ENCODE measurements at regions not wholly inside any gene's neighbourhood (a gene's known extent, or its start where the extent isn't known, plus 50 kb on each side); places are given as distances from the start of the nearest gene placed in this dataset.
"Not testable (repeated sequence)": the region's sequence is repeated elsewhere in the genome, so short reads cannot be mapped to it uniquely, and the experiment has no call there.

DNA sequence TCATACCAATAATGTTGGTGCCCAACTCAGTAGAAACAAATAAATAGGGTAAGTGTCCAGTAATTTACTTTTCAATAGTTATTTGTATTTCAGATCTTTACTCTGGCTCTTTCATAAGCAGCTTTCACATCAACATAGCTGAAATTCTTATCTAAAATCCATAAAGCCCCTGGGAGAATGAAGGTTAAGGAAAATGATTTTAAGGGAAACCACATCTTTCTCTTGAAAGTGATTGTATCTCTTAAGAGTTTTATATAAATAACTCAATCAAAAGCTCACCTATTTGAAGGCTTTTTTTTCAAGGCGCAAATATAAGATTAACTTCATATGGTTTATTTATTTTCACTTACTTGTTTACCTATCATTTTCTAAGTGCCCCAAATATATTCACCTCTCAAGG, 324.4 kb downstream of the HGF start:
- H3K9ac ChIP-seq (ENCODE audit: low read length), result no peak overlapping the region
- H2AFZ ChIP-seq (ENCODE audit: low read length), result no peak overlapping the region

DNA sequence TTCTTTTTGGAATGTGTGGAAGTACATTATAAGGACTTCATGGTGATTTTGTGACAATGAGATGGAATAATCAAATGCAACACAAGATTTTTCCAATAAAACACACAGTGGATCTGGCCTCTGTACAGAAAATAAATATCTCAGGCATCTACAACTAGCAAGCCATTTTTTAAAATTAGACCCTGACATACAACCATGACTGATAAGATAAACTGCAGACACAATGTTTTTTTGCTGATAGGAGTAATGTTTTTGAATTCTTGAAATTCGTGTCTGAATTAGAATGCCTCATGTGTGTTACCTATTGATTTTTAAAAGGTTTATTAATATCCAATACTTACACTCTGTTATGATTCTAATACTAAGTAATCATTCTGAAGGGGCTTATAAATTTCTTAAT, 328.1 kb downstream of the HGF start:
- no peak overlapping the region for H3K27ac ChIP-seq (ENCODE audit: low read depth, low read length, poor library complexity, severe bottlenecking)
- H3K79me2 ChIP-seq (ENCODE audit: insufficient read depth, low read length), result no peaks in the 10 kb centered on the region
- no peaks in the 10 kb centered on the region for H3F3A ChIP-seq (ENCODE audit: insufficient read depth, low read length)
- no peak overlapping the region for H3K4me3 ChIP-seq (ENCODE audit: low read depth, low read length, poor library complexity, severe bottlenecking)
- H2AFZ ChIP-seq (ENCODE audit: low read length), result no peak overlapping the region
- H3K9me3 ChIP-seq (ENCODE audit: low read length), result no peaks in the 10 kb centered on the region
- TF ChIP-seq, protein P1, sequence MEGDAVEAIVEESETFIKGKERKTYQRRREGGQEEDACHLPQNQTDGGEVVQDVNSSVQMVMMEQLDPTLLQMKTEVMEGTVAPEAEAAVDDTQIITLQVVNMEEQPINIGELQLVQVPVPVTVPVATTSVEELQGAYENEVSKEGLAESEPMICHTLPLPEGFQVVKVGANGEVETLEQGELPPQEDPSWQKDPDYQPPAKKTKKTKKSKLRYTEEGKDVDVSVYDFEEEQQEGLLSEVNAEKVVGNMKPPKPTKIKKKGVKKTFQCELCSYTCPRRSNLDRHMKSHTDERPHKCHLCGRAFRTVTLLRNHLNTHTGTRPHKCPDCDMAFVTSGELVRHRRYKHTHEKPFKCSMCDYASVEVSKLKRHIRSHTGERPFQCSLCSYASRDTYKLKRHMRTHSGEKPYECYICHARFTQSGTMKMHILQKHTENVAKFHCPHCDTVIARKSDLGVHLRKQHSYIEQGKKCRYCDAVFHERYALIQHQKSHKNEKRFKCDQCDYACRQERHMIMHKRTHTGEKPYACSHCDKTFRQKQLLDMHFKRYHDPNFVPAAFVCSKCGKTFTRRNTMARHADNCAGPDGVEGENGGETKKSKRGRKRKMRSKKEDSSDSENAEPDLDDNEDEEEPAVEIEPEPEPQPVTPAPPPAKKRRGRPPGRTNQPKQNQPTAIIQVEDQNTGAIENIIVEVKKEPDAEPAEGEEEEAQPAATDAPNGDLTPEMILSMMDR (IDR thresholded peaks at IDR 0.05; ENCODE audit: low read length), result no peak
- TF ChIP-seq EZH2 (IDR thresholded peaks at IDR 0.05; ENCODE audit: borderline replicate concordance, low read length), result no peak
- H3K36me3 ChIP-seq (ENCODE audit: insufficient read depth, low read length), result no peaks in the 10 kb centered on the region
- H3K9me2 ChIP-seq (ENCODE audit: low read depth, low read length), result peaks cover 3% of the 10 kb centered on the region
- no peaks in the 10 kb centered on the region for H4K20me1 ChIP-seq (ENCODE audit: insufficient read depth, low read length)
- no peaks in the 10 kb centered on the region for H3K4me1 ChIP-seq (ENCODE audit: insufficient read depth, low read length, severe bottlenecking)
- H3K9ac ChIP-seq (ENCODE audit: low read length), result no peak overlapping the region
- no peak overlapping the region for H3K4me2 ChIP-seq (ENCODE audit: low read length)
- H3K27me3 ChIP-seq (ENCODE audit: insufficient read depth, low read length), result no peaks in the 10 kb centered on the region

More for the DNA sequence above, 324.4 kb downstream of the HGF start:
- Histone ChIP-seq H3K36me3 (ENCODE audit: insufficient read depth, low read length) (no peaks in the 10 kb centered on the region), H3K79me2 (ENCODE audit: insufficient read depth, low read length) (no peaks in the 10 kb centered on the region), H3K4me3 (ENCODE audit: low read depth, low read length, poor library complexity, severe bottlenecking) (no peak overlapping the region), H3K4me2 (ENCODE audit: low read length) (no peak overlapping the region), H3K9me3 (ENCODE audit: low read length) (no peaks in the 10 kb centered on the region), H3K27me3 (ENCODE audit: insufficient read depth, low read length) (no peaks in the 10 kb centered on the region), H3K27ac (ENCODE audit: low read depth, low read length, poor library complexity, severe bottlenecking) (no peak overlapping the region), H3F3A (ENCODE audit: insufficient read depth, low read length) (no peaks in the 10 kb centered on the region), H3K4me1 (ENCODE audit: insufficient read depth, low read length, severe bottlenecking) (no peaks in the 10 kb centered on the region), H3K9me2 (ENCODE audit: low read depth, low read length) (no peaks in the 10 kb centered on the region; the same call in 1 of the 2 replicates), H4K20me1 (ENCODE audit: insufficient read depth, low read length) (no peaks in the 10 kb centered on the region)
- TF ChIP-seq, protein P1 (IDR thresholded peaks at IDR 0.05; ENCODE audit: low read length), result no peak
- TF ChIP-seq EZH2 (IDR thresholded peaks at IDR 0.05; ENCODE audit: borderline replicate concordance, low read length), result no peak

DNA sequence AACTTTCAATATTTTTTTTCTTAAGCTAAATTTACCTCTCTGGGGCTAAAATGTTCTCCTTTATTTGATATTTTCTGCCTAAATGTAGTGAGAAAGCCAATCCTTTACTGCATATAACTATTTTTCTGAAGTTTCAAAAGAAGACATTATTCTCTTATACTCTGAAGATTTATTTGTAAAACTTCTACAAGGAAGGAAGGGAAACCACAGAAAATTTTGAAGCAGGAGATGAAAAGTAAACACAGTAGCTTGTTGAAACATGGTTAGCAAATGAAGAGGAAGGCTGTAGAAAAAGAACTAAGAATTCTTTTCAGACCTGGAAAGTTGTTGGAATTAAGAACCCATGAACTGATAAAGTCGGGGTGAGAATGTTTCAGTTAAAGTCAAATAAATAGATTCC, 330.3 kb downstream of the HGF start:
- H3K9me2 ChIP-seq (ENCODE audit: low read depth, low read length), result peaks cover 3% of the 10 kb centered on the region
- no peak for TF ChIP-seq EZH2 (IDR thresholded peaks at IDR 0.05; ENCODE audit: borderline replicate concordance, low read length)
- no peak overlapping the region for H3K27ac ChIP-seq (ENCODE audit: low read depth, low read length, poor library complexity, severe bottlenecking)
- no peak overlapping the region for H3K4me3 ChIP-seq (ENCODE audit: low read depth, low read length, poor library complexity, severe bottlenecking)
- H3K79me2 ChIP-seq (ENCODE audit: insufficient read depth, low read length), result no peaks in the 10 kb centered on the region
- H3F3A ChIP-seq (ENCODE audit: insufficient read depth, low read length), result no peaks in the 10 kb centered on the region
- no peaks in the 10 kb centered on the region for H4K20me1 ChIP-seq (ENCODE audit: insufficient read depth, low read length)
- H3K9me3 ChIP-seq (ENCODE audit: low read length), result no peaks in the 10 kb centered on the region
- H3K36me3 ChIP-seq (ENCODE audit: insufficient read depth, low read length), result no peaks in the 10 kb centered on the region
- no peaks in the 10 kb centered on the region for H3K4me1 ChIP-seq (ENCODE audit: insufficient read depth, low read length, severe bottlenecking)
- H2AFZ ChIP-seq (ENCODE audit: low read length), result no peak overlapping the region
- H3K9ac ChIP-seq (ENCODE audit: low read length), result no peak overlapping the region
- no peak overlapping the region for H3K4me2 ChIP-seq (ENCODE audit: low read length)
- no peaks in the 10 kb centered on the region for H3K27me3 ChIP-seq (ENCODE audit: insufficient read depth, low read length)

DNA sequence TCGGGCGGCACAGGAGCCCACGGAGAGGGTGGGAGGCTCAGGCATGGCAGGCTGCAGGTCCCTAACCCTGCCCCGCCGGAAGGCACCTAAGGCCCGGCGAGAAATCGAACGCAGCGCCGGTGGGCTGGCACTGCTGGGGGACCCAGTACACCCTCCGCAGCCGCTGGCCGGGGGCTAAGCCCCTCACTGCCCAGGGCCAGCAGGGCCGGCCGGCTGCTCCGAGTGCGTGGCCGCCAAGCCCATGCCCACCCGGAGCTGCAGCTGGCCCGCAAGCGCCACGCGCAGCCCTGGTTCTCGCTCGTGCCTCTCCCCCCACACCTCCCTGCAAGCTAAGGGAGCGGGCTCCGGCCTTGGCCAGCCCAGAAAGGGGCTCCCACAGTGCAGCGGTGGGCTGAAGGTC, 332.7 kb downstream of the HGF start:
- not testable (repeated sequence) for H3K4me2 ChIP-seq (ENCODE audit: low read length); H3K9ac ChIP-seq (ENCODE audit: low read length); H2AFZ ChIP-seq (ENCODE audit: low read length); H3K79me2 ChIP-seq (ENCODE audit: insufficient read depth, low read length); H3K27ac ChIP-seq (ENCODE audit: low read depth, low read length, poor library complexity, severe bottlenecking); H3K9me3 ChIP-seq (ENCODE audit: low read length); H3F3A ChIP-seq (ENCODE audit: insufficient read depth, low read length); H3K4me1 ChIP-seq (ENCODE audit: insufficient read depth, low read length, severe bottlenecking); H3K36me3 ChIP-seq (ENCODE audit: insufficient read depth, low read length); H3K4me3 ChIP-seq (ENCODE audit: low read depth, low read length, poor library complexity, severe bottlenecking); H3K27me3 ChIP-seq (ENCODE audit: insufficient read depth, low read length); H3K9me2 ChIP-seq (ENCODE audit: low read depth, low read length); H4K20me1 ChIP-seq (ENCODE audit: insufficient read depth, low read length)

Data from OCI-LY1 (cell line).